WTC11 (cell line): ENCODE measurements at regions not wholly inside any gene's neighbourhood (a gene's known extent, or its start where the extent isn't known, plus 50 kb on each side); places are given as distances from the start of the nearest gene placed in this dataset.

ENCODE experiments used
- ATAC-seq: fragments of 200-7000 bp; cut with Tn5 transposase; 2 replicates; pipeline ENCODE4 v1.10.0; 2021; ENCODE audit warnings: mild to moderate bottlenecking, moderate library complexity
- CTCF ChIA-PET: fragments of 300-600 bp; sonication (Branson Sonifier 250); formaldehyde crosslinking; loops from one replicate; lab custom pipeline; 2021; ENCODE audit warnings: antibody characterized with exemption; lab: Charles Lee
- POLR2A ChIA-PET: fragments of 350-600 bp; sonication (Branson Sonifier 250); formaldehyde crosslinking; loops from one replicate; lab custom pipeline; 2021; ENCODE audit warnings: antibody characterized with exemption; lab: Charles Lee
- DNase-seq: peaks from one replicate; pipeline ENCODE4 v3.0.0; 2021; ENCODE audit warnings: low spot score
- H3K27ac Mint-ChIP-seq: 2 replicates; pipeline ENCODE4 v1.8.0; 2021; ENCODE audit warnings: mixed read lengths
- H3K27me3 Mint-ChIP-seq: 2 replicates; pipeline ENCODE4 v1.8.0; 2021; ENCODE audit warnings: low read depth, mild to moderate bottlenecking, moderate library complexity, mixed read lengths
- H3K36me3 Mint-ChIP-seq: 2 replicates; pipeline ENCODE4 v1.8.0; 2021; ENCODE audit warnings: mixed read lengths
- H3K4me1 Mint-ChIP-seq: 2 replicates; pipeline ENCODE4 v1.8.0; 2022; ENCODE audit warnings: mixed read lengths
- H3K4me3 Mint-ChIP-seq: 2 replicates; pipeline ENCODE4 v1.8.0; 2021; ENCODE audit warnings: mild to moderate bottlenecking, moderate library complexity, mixed read lengths
- H3K9me3 Mint-ChIP-seq: 2 replicates; pipeline ENCODE4 v1.8.0; 2021; ENCODE audit warnings: mixed read lengths
- AFF4 ChIP-seq: sonication (generic); formaldehyde crosslinking; IDR thresholded peaks from 2 replicates; pipeline ENCODE4 v1.8.1; 2023; ENCODE audit warnings: mild to moderate bottlenecking, missing genetic modification reagents, borderline replicate concordance
- CBFB ChIP-seq: sonication (generic); formaldehyde crosslinking; IDR thresholded peaks from 2 replicates; pipeline ENCODE4 v1.8.1; 2022; ENCODE audit warnings: mild to moderate bottlenecking, low read depth, missing genetic modification reagents
- CTCF ChIP-seq: fragments of 200-600 bp; IDR thresholded peaks from 2 replicates; pipeline ENCODE4 v1.8.0; 2022; ENCODE audit warnings: antibody characterized with exemption
- E2F4 ChIP-seq: sonication (generic); formaldehyde crosslinking; IDR thresholded peaks from 2 replicates; pipeline ENCODE4 v1.8.1; 2022; ENCODE audit warnings: low read depth, mild to moderate bottlenecking, moderate library complexity, missing genetic modification reagents, borderline replicate concordance
- ELF4 ChIP-seq: sonication (generic); formaldehyde crosslinking; IDR thresholded peaks from 2 replicates; pipeline ENCODE4 v1.8.1; 2022; ENCODE audit warnings: low read depth, mild to moderate bottlenecking, moderate library complexity, missing genetic modification reagents
- FOXK1 ChIP-seq: sonication (generic); formaldehyde crosslinking; IDR thresholded peaks from 2 replicates; pipeline ENCODE4 v1.8.0; 2022; ENCODE audit warnings: mild to moderate bottlenecking, moderate library complexity, missing genetic modification reagents
- GTF2I ChIP-seq: fragments of 250-450 bp; sonication (Bioruptor Pico); conservative IDR thresholded peaks from 2 replicates; pipeline ENCODE4 v1.4.0; 2021; ENCODE audit warnings: mild to moderate bottlenecking
- HMGXB4 ChIP-seq: sonication (generic); formaldehyde crosslinking; IDR thresholded peaks from 2 replicates; pipeline ENCODE4 v1.8.1; 2023; ENCODE audit warnings: mild to moderate bottlenecking, moderate library complexity, missing genetic modification reagents
- JAZF1 ChIP-seq: fragments of 250-450 bp; sonication (Bioruptor Pico); IDR thresholded peaks from 2 replicates; pipeline ENCODE4 v1.9.0; 2021; ENCODE audit warnings: moderate library complexity, mild to moderate bottlenecking, inconsistent platforms
- OVOL2 ChIP-seq: fragments of 250-450 bp; sonication (Bioruptor Pico); IDR thresholded peaks from 2 replicates; pipeline ENCODE4 v1.9.0; 2021; ENCODE audit warnings: mild to moderate bottlenecking, borderline replicate concordance
- PRRX2 ChIP-seq: fragments of 250-450 bp; sonication (Bioruptor Pico); IDR thresholded peaks from 2 replicates; pipeline ENCODE4 v1.8.0; 2021; ENCODE audit warnings: mild to moderate bottlenecking
- RELA ChIP-seq: sonication (generic); formaldehyde crosslinking; IDR thresholded peaks from 2 replicates; pipeline ENCODE4 v1.8.1; 2022; ENCODE audit warnings: missing genetic modification reagents, mild to moderate bottlenecking, borderline replicate concordance
- RORB ChIP-seq: fragments of 250-450 bp; sonication (Bioruptor Pico); IDR thresholded peaks from 2 replicates; pipeline ENCODE4 v1.9.0; 2021; ENCODE audit warnings: mild to moderate bottlenecking
- SP1 ChIP-seq: sonication (generic); formaldehyde crosslinking; conservative IDR thresholded peaks from 2 replicates; pipeline ENCODE4 v1.8.1; 2022; ENCODE audit warnings: missing genetic modification reagents
- USF2 ChIP-seq: sonication (generic); formaldehyde crosslinking; IDR thresholded peaks from 2 replicates; pipeline ENCODE4 v1.8.1; 2023; ENCODE audit warnings: mild to moderate bottlenecking, missing genetic modification reagents, moderate library complexity
- ZNF121 ChIP-seq: sonication (generic); formaldehyde crosslinking; IDR thresholded peaks from 2 replicates; pipeline ENCODE4 v1.8.0; 2023; ENCODE audit warnings: missing genetic modification reagents
- ZNF416 ChIP-seq: fragments of 250-450 bp; sonication (Bioruptor Pico); IDR thresholded peaks from 2 replicates; pipeline ENCODE4 v1.9.0; 2021; ENCODE audit warnings: mild to moderate bottlenecking, inconsistent platforms
- TF ChIP-seq, protein P1 (sequence below): sonication (generic); formaldehyde crosslinking; IDR thresholded peaks from 2 replicates; pipeline ENCODE4 v1.8.1; 2022; ENCODE audit warnings: mild to moderate bottlenecking, moderate library complexity, missing genetic modification reagents
- TF ChIP-seq, protein P2 (sequence below): sonication (generic); formaldehyde crosslinking; IDR thresholded peaks from 2 replicates; pipeline ENCODE4 v1.8.0; 2022; ENCODE audit warnings: mild to moderate bottlenecking, missing genetic modification reagents
- TF ChIP-seq, protein P3 (sequence below): sonication (generic); formaldehyde crosslinking; IDR thresholded peaks from 2 replicates; pipeline ENCODE4 v1.8.1; 2022; ENCODE audit warnings: mild to moderate bottlenecking, missing genetic modification reagents, moderate library complexity, borderline replicate concordance

GRCh38 chr2:83650898-83651297, 808.2 kb downstream of the SUCLG1 start:
- H3K27me3 Mint-ChIP-seq = no peaks in the 10 kb centered on the region
- H3K4me3 Mint-ChIP-seq = no peak overlapping the region
- no peak for TF ChIP-seq ZNF121 (CRISPR knock-in tag)
- no peak for TF ChIP-seq CBFB (CRISPR knock-in tag)
- no peak for TF ChIP-seq HMGXB4
- no peak for TF ChIP-seq FOXK1 (CRISPR knock-in tag)
- TF ChIP-seq RORB (CRISPR knock-in tag) = no peak
- TF ChIP-seq, protein P1, sequence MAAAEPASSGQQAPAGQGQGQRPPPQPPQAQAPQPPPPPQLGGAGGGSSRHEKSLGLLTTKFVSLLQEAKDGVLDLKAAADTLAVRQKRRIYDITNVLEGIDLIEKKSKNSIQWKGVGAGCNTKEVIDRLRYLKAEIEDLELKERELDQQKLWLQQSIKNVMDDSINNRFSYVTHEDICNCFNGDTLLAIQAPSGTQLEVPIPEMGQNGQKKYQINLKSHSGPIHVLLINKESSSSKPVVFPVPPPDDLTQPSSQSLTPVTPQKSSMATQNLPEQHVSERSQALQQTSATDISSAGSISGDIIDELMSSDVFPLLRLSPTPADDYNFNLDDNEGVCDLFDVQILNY (CRISPR knock-in tag) = no peak
- no peak for TF ChIP-seq CTCF
- TF ChIP-seq, protein P2, sequence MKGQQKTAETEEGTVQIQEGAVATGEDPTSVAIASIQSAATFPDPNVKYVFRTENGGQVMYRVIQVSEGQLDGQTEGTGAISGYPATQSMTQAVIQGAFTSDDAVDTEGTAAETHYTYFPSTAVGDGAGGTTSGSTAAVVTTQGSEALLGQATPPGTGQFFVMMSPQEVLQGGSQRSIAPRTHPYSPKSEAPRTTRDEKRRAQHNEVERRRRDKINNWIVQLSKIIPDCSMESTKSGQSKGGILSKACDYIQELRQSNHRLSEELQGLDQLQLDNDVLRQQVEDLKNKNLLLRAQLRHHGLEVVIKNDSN (CRISPR knock-in tag) = no peak
- TF ChIP-seq GTF2I (CRISPR knock-in tag) = no peak
- no peak for TF ChIP-seq AFF4
- TF ChIP-seq, protein P3, sequence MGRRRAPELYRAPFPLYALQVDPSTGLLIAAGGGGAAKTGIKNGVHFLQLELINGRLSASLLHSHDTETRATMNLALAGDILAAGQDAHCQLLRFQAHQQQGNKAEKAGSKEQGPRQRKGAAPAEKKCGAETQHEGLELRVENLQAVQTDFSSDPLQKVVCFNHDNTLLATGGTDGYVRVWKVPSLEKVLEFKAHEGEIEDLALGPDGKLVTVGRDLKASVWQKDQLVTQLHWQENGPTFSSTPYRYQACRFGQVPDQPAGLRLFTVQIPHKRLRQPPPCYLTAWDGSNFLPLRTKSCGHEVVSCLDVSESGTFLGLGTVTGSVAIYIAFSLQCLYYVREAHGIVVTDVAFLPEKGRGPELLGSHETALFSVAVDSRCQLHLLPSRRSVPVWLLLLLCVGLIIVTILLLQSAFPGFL = no peak
- TF ChIP-seq OVOL2 (CRISPR knock-in tag) = no peak
- TF ChIP-seq JAZF1 (CRISPR knock-in tag) = no peak
- no peak for TF ChIP-seq USF2 (CRISPR knock-in tag)
- no peak for TF ChIP-seq ZNF416
- no peak for TF ChIP-seq PRRX2 (CRISPR knock-in tag)
- TF ChIP-seq E2F4 (CRISPR knock-in tag) = no peak
- no peak for TF ChIP-seq RELA (CRISPR knock-in tag)
- no peak for TF ChIP-seq SP1 (CRISPR knock-in tag)
- no peak for TF ChIP-seq ELF4 (CRISPR knock-in tag)
- no peak for DNase-seq
- ChIA-PET CTCF (no interaction called here), POLR2A (no interaction called here)
- H3K27ac Mint-ChIP-seq = no peak overlapping the region
- no peaks in the 10 kb centered on the region for H3K9me3 Mint-ChIP-seq
- no peaks in the 10 kb centered on the region for H3K36me3 Mint-ChIP-seq
- H3K4me1 Mint-ChIP-seq = no peaks in the 10 kb centered on the region
- ATAC-seq = no peak
